ENCODE measurements at regions not wholly inside any gene's neighbourhood (a gene's known extent, or its start where the extent isn't known, plus 50 kb on each side); places are given as distances from the start of the nearest gene placed in this dataset.

- H2BK20ac ChIP-seq (ENCODE audit: low read length), result no peak overlapping the region
- H3K27me3 ChIP-seq (replicated peaks in 1 of 4; ENCODE audit: control insufficient read depth in 3 of 4, extremely low read depth in 1 of 4, insufficient read depth in 3 of 4, low read length in 3 of 4), result no peaks in the 10 kb centered on the region; a peak in 2 of 7 replicates
- no peak overlapping the region for H3K4ac ChIP-seq (replicated peaks; ENCODE audit: insufficient read length, low read depth, low read length)
- H2BK5ac ChIP-seq (ENCODE audit: low read depth, low read length), result no peak overlapping the region
- no peak overlapping the region for H4K8ac ChIP-seq (ENCODE audit: extremely low read depth, insufficient read depth, low read length)
- no peak overlapping the region for H2BK15ac ChIP-seq (ENCODE audit: low read length)
- no peak overlapping the region for H3K23ac ChIP-seq (ENCODE audit: insufficient read length)
- H3K9me3 ChIP-seq (ENCODE audit: insufficient read depth in 2 of 2, low read depth in 1 of 2, low read length in 1 of 2), result no peaks in the 10 kb centered on the region
- no peaks in the 10 kb centered on the region for H3K36me3 ChIP-seq (ENCODE audit: control insufficient read depth in 2 of 4, insufficient read depth in 4 of 4, low read length in 3 of 4)
- no peaks in the 10 kb centered on the region for H3K79me1 ChIP-seq (ENCODE audit: low read depth, low read length)
- no peak overlapping the region for H4K5ac ChIP-seq (ENCODE audit: insufficient read length, low read depth, low read length)
- H2BK120ac ChIP-seq (replicated peaks; ENCODE audit: low read depth, low read length), result no peak overlapping the region
- DNase-seq (ENCODE audit: low read depth in 1 of 2, low spot score in 2 of 2), result no peak
- H3K18ac ChIP-seq (ENCODE audit: extremely low read depth, low read length), result no peak overlapping the region
- CTCF ChIA-PET (ENCODE audit: partially characterized antibody), result interaction anchor here (1.8 to 3.0 kb wide), 2 partner anchors 11 to 42 kb away, joined by 7 to 16 read pairs; no protein-coding TSS in a partner anchor
- POLR2A ChIA-PET (ENCODE audit: partially characterized antibody), result no interaction called here
- H3K14ac ChIP-seq (ENCODE audit: insufficient read length), result no peak overlapping the region
- no peaks in the 10 kb centered on the region for H3K79me2 ChIP-seq (ENCODE audit: control insufficient read depth in 1 of 2, insufficient read depth in 2 of 2, low read length in 2 of 2)
- FAIRE-seq, result no peak
- no peak overlapping the region for H2BK12ac ChIP-seq (ENCODE audit: low read depth, low read length)
- H3K23me2 ChIP-seq (ENCODE audit: low read depth, low read length), result no peaks in the 10 kb centered on the region
- no peak overlapping the region for H4K91ac ChIP-seq (replicated peaks; ENCODE audit: insufficient read length, low read length)
- H3K4me2 ChIP-seq (ENCODE audit: insufficient read depth in 1 of 2, low read depth in 2 of 2, low read length in 2 of 2), result no peak overlapping the region
- H3K56ac ChIP-seq (replicated peaks; ENCODE audit: insufficient read length, low read depth, low read length), result no peak overlapping the region
- H4K20me1 ChIP-seq (replicated peaks in 1 of 2; ENCODE audit: control insufficient read depth in 1 of 2, insufficient read depth in 2 of 2, low read length in 2 of 2), result no peaks in the 10 kb centered on the region
- no peak overlapping the region for H2AK5ac ChIP-seq (ENCODE audit: low read depth, low read length)
- H3K27ac ChIP-seq (ENCODE audit: low read depth, low read length), result no peak overlapping the region
- H3K4me1 ChIP-seq (replicated peaks in 1 of 4; ENCODE audit: control insufficient read depth in 3 of 4, insufficient read depth in 4 of 4, low read length in 3 of 4), result no peaks in the 10 kb centered on the region
- H2AFZ ChIP-seq (ENCODE audit: low read length), result no peak overlapping the region
- H3K4me3 ChIP-seq (ENCODE audit: extremely low read depth in 1 of 4, insufficient read depth in 2 of 4, low read depth in 3 of 4, low read length in 4 of 4), result no peak overlapping the region
- WGBS, 2 experiments (ENCODE audit: extremely low coverage in 1 of 2, insufficient coverage in 1 of 2, insufficient read length in 1 of 2, insufficient replicate concordance in 2 of 2, low coverage in 1 of 2, low lambda C conversion rate in 2 of 2, missing lambda C conversion rate in 1 of 2), result 86% methylated on average over 11 of the region's 11 CpGs; no CpG with 5 or more reads in 1 of the 2 experiments
- H3K9ac ChIP-seq (replicated peaks in 1 of 4; ENCODE audit: extremely low read depth in 1 of 4, low read depth in 3 of 4, low read length in 3 of 4), result no peak overlapping the region
- no peak for TF ChIP-seq TBP (IDR thresholded peaks at IDR 0.05; ENCODE audit: low read depth, low read length)
- no peak for TF ChIP-seq CHD2 (IDR thresholded peaks at IDR 0.05; ENCODE audit: low read length)
- TF ChIP-seq SRF (IDR thresholded peaks at IDR 0.05; ENCODE audit: low read depth, low read length), result no peak
- no peak for TF ChIP-seq MAFK (IDR thresholded peaks at IDR 0.05; ENCODE audit: low read depth, low read length)
- no peak for TF ChIP-seq RXRA (IDR thresholded peaks at IDR 0.05; ENCODE audit: insufficient read depth, low read depth, low read length)
- no peak for TF ChIP-seq HDAC6 (IDR thresholded peaks at IDR 0.05; ENCODE audit: low read depth, low read length)
- no peak for TF ChIP-seq BRCA1 (IDR thresholded peaks at IDR 0.05; ENCODE audit: low read depth, low read length)
- no peak for TF ChIP-seq POLR2AphosphoS5 (IDR thresholded peaks at IDR 0.05; ENCODE audit: low read depth, low read length)
- no peak for TF ChIP-seq GTF2F1 (IDR thresholded peaks at IDR 0.05; ENCODE audit: borderline replicate concordance, low read depth, low read length)
- TF ChIP-seq TCF12 (IDR thresholded peaks at IDR 0.05; ENCODE audit: low read depth, low read length), result no peak
- TF ChIP-seq EGR1 (IDR thresholded peaks at IDR 0.05; ENCODE audit: borderline replicate concordance, low read depth, low read length), result no peak
- TF ChIP-seq, protein P1, sequence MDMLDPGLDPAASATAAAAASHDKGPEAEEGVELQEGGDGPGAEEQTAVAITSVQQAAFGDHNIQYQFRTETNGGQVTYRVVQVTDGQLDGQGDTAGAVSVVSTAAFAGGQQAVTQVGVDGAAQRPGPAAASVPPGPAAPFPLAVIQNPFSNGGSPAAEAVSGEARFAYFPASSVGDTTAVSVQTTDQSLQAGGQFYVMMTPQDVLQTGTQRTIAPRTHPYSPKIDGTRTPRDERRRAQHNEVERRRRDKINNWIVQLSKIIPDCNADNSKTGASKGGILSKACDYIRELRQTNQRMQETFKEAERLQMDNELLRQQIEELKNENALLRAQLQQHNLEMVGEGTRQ (IDR thresholded peaks at IDR 0.05; ENCODE audit: low read length), result no peak
- TF ChIP-seq ATF2 (IDR thresholded peaks at IDR 0.05; ENCODE audit: low read length), result no peak
- no peak for TF ChIP-seq JUND (IDR thresholded peaks at IDR 0.05; ENCODE audit: low read length)
Measured at GRCh38 chr5:133827011-133827410, 141.4 kb downstream of the C5orf15 start.
